HG02885 (cell line): ENCODE measurements at regions not wholly inside any gene's neighbourhood (a gene's known extent, or its start where the extent isn't known, plus 50 kb on each side); places are given as distances from the start of the nearest gene placed in this dataset.

Experiments used
- ATAC-seq: cut with Tn5 transposase; IDR thresholded peaks from one replicate; pipeline ENCODE4 v1.9.1; 2021; ENCODE audit warnings: mild to moderate bottlenecking; ENCODE audit not compliant: unreplicated experiment, poor library complexity

DNA sequence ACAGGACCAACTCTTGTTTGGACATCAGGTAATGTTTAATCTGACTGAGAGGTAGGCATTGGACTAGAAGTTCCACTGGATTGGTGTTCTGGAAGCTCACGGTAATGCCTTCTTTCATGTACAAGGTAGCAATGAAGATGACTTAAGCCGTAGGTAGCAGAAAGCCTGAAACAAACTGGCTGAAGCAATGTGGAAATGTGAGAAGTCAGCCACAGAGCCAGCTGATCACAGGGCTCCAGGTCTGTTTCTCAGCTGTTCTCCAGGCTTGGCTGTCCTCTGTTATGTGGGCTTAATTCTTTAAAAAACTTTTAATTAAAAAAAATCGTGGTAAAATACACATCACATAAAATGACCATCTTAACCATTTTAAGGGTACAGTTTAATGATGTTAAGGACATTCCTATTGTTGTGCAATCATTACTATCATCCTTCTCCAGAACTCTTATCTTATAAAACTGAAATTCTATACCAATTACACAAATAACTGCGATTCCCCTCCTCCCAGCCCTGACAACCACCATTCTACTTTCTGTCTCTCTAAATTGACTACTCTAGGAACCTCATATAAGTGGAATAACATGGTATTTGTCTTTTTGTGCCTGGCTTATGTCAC, 101.4 kb upstream of the ZNF32 start:
- ATAC-seq: no peak

DNA sequence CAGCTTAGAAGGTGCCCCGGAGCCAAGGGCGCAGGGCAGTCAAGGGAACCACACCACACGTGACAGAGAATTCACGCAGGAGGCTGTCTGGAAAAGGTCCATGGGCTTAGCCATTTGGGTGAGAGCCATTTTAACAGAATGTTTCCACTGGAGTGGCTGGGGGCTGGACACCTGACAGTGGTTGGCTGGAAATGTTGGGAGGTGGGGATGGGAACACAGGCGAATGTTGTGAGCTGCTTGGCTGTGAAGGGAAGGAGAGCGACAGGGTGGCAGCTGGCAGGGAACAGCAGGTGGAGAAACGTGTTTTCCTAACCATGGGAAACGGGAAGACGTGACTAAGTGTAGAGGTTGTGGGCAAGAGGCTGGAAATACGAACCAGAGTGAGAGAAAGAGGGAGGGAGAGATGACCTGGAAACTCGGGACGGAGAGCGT, 100.5 kb upstream of the ZNF32 start:
- ATAC-seq: no peak

DNA sequence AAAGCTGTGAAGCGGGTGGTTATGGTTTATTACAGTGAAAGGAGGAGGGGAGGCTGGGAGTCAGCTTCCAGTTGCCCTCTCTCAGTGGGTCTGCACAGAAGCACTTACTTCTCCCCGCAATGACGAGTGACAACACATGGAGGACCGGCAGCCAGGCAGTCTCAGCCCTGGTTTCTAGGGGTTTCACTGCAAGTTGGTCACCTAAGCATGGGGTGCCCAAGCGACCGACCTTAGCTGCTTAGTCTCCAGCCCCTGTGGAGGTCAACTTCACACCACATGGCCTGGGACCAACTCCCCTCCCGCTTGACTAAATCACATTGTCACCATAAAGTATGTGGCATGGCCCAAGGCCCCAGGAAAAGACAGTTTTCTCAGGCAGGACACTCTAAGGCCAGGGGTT, 99.9 kb upstream of the ZNF32 start:
- ATAC-seq: no peak

- no peak for ATAC-seq
Measured at GRCh38 chr10:43746906-43747305, 98.2 kb upstream of the ZNF32 start.

DNA sequence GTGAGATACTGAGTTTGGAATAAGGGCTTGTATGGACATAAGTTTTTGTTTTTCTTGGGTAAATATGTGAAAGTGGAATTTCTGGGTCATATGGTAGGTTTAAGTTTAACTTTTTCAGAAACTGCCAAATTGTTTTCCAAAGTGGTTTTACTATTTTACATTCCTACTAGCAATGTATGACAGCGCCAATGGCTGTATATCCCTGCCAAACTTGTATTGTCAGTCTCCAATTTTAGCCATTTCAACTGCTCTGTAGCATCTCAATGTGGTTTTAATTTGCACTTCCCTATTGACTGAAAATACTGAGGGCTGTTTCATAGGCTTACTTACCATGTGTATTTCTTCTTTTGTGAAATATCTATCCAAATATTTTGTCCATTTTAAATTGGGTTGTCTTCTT, 90.5 kb upstream of the ZNF32 start:
- ATAC-seq: no peak

DNA sequence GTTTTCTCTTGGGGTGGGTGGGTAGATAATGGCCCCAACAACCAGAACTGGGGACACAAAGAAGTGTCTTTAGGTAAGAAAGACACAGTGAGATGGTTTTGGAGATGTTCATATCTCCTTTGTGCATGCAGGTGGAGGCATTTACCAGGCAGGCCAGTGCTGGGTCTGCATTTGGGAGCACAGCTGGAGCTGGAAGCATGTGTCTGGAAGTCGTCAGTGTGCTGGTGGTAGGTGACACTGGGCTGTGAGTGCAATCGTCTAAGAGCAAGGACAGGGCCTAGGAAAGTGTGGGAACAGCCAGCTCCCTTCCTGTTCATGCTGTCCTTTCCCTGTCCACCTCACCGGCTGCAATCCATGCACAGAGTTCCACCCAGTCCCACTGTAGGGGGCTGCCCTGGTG, 88.3 kb upstream of the ZNF32 start:
- ATAC-seq: no peak

GRCh38 chr10:43735907-43736306, 87.2 kb upstream of the ZNF32 start:
- no peak for ATAC-seq

- no peak for ATAC-seq
Measured at GRCh38 chr10:43734716-43735115, 86.0 kb upstream of the ZNF32 start.

DNA sequence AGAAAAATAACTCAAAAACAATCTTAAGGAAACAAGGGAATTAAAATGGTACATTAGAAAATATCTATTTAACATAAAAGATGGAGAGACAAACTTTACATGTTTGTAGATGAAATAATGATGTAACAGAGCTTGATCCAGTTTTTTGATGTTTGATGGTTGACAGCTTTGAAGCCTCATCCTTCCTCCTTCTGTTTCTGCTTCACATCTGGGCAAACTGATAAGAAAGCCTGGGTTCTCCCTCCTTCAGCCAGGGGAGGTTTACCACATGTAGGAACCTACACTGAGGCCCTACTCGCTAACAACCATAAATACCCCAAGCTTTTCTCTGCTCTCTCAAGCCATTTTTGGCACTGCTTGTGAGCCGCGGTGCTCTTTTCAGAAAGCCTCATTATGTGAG, 82.8 kb upstream of the ZNF32 start:
- ATAC-seq: no peak

DNA sequence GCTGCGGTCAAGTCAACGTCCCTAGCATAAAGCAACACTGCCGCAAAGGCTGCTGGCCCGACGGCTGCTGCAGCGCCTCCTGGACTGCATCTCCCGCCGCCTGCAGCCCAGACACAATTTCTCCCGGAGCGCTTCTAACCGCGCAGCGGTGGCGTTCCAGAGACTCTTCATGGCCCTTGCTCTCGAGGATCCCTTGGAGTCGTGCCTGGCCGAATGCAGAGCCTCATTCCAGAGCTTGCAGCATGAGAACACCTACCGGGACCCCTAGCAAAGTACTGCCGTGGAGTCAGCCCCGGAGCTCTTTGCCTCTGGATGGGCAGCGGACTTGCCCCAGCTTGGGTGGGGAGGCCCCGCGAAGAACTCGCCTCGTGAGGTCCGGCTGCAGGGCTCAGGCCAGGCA, 79.7 kb upstream of the ZNF32 start:
- ATAC-seq: no peak

DNA sequence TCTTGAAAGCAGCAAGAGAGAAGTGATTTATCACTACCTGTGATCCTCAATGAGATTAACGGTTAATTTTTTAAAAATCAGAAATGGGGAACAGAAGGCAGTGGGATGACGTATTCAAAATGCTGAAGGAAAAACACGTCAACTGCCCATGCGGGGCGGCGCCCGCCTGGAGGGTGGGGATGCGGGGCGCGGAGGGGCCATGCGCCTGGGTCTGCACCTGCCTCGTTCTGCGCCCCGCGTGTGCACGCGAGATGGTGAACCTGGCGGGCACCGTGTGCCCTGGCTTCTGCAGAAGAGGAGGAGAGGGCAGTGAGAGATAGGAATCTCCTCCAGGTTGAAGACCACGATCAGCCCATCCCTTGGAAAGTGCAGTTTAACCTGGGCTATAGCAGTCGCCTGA, 79.3 kb upstream of the ZNF32 start:
- ATAC-seq: no peak

DNA sequence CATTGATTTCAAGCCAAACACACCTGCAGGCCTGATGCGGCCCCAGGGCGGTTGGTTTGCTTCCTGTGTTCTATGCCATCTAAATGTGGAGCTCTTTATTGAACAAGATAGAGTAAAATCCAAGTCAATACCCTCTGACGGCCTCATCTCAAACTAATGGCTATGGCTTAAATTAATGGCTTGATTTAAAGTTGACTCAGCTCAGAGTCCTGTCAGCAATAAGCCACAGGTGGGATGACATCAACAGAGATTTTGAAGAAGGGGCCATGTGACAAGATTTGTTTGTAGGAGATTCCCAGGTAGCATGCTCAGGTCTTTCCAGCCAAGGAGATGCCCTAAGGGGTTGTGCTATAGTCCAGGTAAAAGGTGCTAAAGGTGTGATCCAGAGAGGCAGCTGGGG, 66.7 kb upstream of the ZNF32 start:
- ATAC-seq: no peak

GRCh38 chr10:43712821-43713584, 64.3 kb upstream of the ZNF32 start:
- ATAC-seq: no peak

- ATAC-seq: no peak
Measured at GRCh38 chr10:43710772-43711471, 62.2 kb upstream of the ZNF32 start.

DNA sequence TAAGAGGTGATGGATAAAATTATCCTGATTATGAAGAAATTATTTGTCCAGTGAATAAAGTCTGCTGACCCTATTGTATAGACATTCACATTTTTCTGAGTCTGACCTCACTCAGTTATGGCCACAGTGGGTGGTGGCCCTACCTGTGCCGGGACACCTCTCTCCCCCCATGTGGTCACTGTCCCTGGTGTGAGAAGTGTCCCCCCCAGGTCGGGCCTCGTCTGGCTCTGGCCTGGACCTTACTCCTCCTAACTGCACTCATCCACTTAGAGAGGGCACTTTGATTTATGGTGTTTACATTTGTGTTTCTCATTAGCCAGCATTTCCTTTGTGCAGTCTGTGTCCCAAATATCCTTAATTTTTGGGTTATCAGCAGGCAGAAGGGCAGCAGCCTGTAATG, 59.6 kb upstream of the ZNF32 start:
- ATAC-seq: no peak

GRCh38 chr10:43707770-43708169, 59.1 kb upstream of the ZNF32 start:
- ATAC-seq: no peak

GRCh38 chr10:43706166-43706565, 57.5 kb upstream of the ZNF32 start:
- no peak for ATAC-seq

DNA sequence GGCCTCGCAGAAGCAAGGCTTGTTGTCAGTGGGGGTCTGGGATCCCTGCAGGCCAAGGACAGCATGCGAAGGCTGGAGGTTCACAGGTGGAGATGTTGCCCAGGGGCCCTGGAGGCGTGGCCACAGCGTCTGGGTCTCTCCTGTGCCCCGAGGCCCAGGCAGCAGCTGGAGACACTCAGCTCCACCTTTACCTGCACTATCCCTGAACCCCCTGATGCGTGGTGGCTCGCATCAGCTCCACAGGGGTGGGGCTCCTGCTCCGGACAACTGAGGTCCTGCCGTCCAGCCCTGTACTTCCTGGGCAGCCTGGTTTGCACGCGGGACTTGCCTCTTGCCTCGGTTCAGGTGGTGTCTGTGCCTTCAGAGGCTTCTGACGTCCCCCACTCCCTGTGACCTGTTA, 54.6 kb upstream of the ZNF32 start:
- no peak for ATAC-seq

DNA sequence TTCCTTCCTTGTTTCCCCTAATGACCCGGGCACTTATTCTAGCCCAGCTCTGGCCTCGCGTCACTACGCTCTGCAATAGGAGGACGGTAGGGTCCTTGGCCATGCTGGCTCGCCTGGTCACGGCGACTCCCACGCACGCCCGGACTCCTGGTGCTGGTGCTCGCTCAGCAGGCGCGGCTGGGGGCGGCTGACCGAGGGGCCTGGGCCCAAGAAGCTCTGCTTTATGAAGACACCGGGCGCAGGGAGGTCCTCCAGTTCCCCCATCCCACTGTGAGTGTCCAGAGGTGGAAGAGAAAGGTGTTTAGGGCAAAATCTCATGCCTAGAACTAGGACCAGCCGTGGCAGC, 54.2 kb upstream of the ZNF32 start:
- no peak for ATAC-seq

DNA sequence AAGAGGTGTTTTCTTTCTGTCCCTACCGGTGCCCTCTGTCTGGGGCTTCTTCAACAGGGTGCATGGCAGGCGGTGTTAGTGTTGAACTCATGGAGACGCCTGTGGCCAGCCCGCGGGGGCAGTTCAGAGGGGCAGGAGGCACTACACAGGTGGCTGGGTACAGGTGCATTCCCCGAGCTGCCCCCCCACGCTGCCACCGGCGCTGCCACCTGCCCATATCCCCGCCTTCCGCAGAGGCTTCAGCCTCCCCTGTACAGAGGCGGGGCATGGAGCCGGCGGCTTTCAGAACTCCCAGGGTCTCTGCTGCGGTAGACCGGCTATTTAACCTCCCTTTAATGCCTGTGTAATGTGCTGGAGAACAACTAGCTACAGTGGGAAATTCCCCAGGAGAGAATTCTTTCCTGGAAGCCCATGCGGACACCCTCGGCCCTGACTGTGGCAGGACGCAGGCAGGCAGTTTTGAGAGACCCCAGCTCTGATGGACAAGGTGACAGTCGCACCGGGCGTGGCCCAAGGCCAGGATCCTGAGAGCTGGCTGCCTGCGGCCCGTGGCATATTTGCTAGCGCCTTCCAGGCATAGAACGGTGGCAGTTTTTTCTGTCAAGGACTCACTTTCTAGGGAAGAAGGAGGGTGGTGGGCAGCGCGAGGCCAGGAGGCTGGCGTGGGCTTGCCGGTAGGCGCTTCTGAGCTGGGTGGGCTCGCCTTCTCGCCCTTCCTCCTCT, 53.7 kb upstream of the ZNF32 start:
- ATAC-seq: no peak

DNA sequence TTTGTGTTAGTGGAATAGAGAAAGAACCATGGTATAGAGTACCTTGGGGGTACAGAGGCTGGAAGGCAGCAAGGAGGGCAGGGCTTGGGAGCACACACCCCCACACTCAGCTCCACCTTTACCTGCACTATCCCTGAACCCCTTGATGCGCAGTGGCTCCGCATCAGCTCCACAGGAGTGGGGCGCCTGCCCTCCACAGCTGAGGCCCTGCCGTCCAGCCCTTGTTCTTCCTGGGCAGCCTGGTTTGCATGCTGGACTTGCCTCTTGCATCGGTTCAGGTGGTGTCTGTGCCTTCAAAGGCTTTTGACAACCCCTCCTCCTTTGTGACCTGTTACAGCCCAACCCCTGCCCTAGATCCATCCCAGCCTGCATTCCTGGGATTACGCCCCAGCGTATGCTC, 52.6 kb upstream of the ZNF32 start:
- no peak for ATAC-seq
